ENCODE measurements at regions not wholly inside any gene's neighbourhood (a gene's known extent, or its start where the extent isn't known, plus 50 kb on each side); places are given as distances from the start of the nearest gene placed in this dataset.

GRCh38 chr12:64938179-64938578 lies 113.7 kb downstream of the TBC1D30 start:
- Histone ChIP-seq H3K27ac (ENCODE audit: extremely low read length, insufficient read depth, low read length) (no peak overlapping the region), H3K4me1 (ENCODE audit: insufficient read depth, low read length) (0 out of 2 replicates have a peak, but pooled peaks cover 4% of the 10 kb centered on the region), H3K27me3 (ENCODE audit: control insufficient read depth in 1 of 2, insufficient read depth in 2 of 2, low read length in 2 of 2) (no peaks in the 10 kb centered on the region), H2AFZ (ENCODE audit: low read length) (no peak overlapping the region), H3K9ac (ENCODE audit: insufficient read depth, low read depth, low read length) (no peak overlapping the region), H3K79me2 (ENCODE audit: insufficient read depth, low read length) (no peaks in the 10 kb centered on the region), H3K36me3 (replicated peaks in 1 of 2; ENCODE audit: control insufficient read depth in 1 of 2, insufficient read depth in 2 of 2, low read length in 2 of 2) (no peaks in the 10 kb centered on the region), H4K20me1 (ENCODE audit: insufficient read depth, low read length) (no peaks in the 10 kb centered on the region), H3K9me3 (ENCODE audit: low read length) (no peaks in the 10 kb centered on the region), H3K4me3 (replicated peaks in 1 of 3; ENCODE audit: insufficient read depth in 1 of 3, low read depth in 2 of 3, low read length in 3 of 3) (no peak overlapping the region), H3K4me2 (ENCODE audit: low read depth, low read length) (no peak overlapping the region)
- in situ Hi-C loops (cut with HindIII; ENCODE audit: extremely low pct_ligation_motif_present, low pct_unique_long_range_greater_than_20kb): no loop called here
- BruUV-seq (replicated peaks): no TSS peak
- intact Hi-C loops (cut with micrococcal nuclease; ENCODE audit: unreplicated experiment): no loop called here
- WGBS (ENCODE audit: low lambda C conversion rate): 18% methylated on average over 2 of the region's 2 CpGs
- DNase-seq (ENCODE audit: low spot score) (no peak), ATAC-seq (no peak), FAIRE-seq (no peak)
- TF ChIP-seq IRF9 (CRISPR knock-in tag; IDR thresholded peaks at IDR 0.05; ENCODE audit: borderline replicate concordance): no peak
- POLR2A ChIA-PET: no interaction called here
- CTCF ChIA-PET (ENCODE audit: low intra/inter-chr PET ratio, low total read pairs): no interaction called here

DNA sequence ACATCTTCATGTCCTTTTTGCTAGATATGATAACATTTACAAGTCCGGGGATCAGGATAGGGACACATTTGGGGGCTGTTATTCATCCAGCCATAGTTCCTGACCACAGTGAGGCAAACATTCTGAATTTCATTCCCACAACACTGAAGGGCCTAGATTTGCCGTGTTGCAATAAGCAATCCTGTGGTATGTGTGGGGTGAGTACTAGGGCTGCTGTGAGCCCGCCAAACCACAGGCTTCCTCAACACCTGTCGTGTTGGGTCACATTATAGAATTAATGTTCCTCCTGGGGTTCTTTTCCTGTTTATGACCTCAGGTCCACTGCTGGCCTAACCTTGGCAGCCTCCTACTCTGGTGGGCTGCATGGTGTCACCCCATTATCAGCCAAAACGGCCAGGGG lies 119.2 kb downstream of the TBC1D30 start:
- Histone ChIP-seq H3K4me2 (ENCODE audit: low read depth, low read length) (no peak overlapping the region), H3K4me1 (ENCODE audit: insufficient read depth, low read length) (0 out of 2 replicates have a peak, but pooled peaks cover 4% of the 10 kb centered on the region), H3K9me3 (ENCODE audit: low read length) (no peaks in the 10 kb centered on the region), H3K79me2 (ENCODE audit: insufficient read depth, low read length) (no peaks in the 10 kb centered on the region), H3K36me3 (replicated peaks in 1 of 2; ENCODE audit: control insufficient read depth in 1 of 2, insufficient read depth in 2 of 2, low read length in 2 of 2) (no peaks in the 10 kb centered on the region), H3K4me3 (replicated peaks in 1 of 3; ENCODE audit: insufficient read depth in 1 of 3, low read depth in 2 of 3, low read length in 3 of 3) (no peak overlapping the region), H3K27me3 (ENCODE audit: control insufficient read depth in 1 of 2, insufficient read depth in 2 of 2, low read length in 2 of 2) (peaks cover 0 to 7% of the 10 kb centered on the region in 2 experiments; a peak in 1 of 5 replicates), H4K20me1 (ENCODE audit: insufficient read depth, low read length) (no peaks in the 10 kb centered on the region), H3K9ac (ENCODE audit: insufficient read depth, low read depth, low read length) (no peak overlapping the region), H2AFZ (ENCODE audit: low read length) (no peak overlapping the region), H3K27ac (ENCODE audit: extremely low read length, insufficient read depth, low read length) (no peak overlapping the region)
- CTCF ChIA-PET (ENCODE audit: low intra/inter-chr PET ratio, low total read pairs): no interaction called here
- 9% methylated on average over 2 of the region's 5 CpGs for WGBS (ENCODE audit: low lambda C conversion rate)
- in situ Hi-C loops (cut with HindIII; ENCODE audit: extremely low pct_ligation_motif_present, low pct_unique_long_range_greater_than_20kb): no loop called here
- no peak for DNase-seq (ENCODE audit: low spot score)
- POLR2A ChIA-PET: no interaction called here
- ATAC-seq: no peak
- FAIRE-seq: no peak
- BruUV-seq (replicated peaks): no TSS peak
- intact Hi-C loops (cut with micrococcal nuclease; ENCODE audit: unreplicated experiment): no loop called here
- no peak for TF ChIP-seq ZNF143 (CRISPR knock-in tag; IDR thresholded peaks at IDR 0.05)
- TF ChIP-seq FOXK2 (IDR thresholded peaks at IDR 0.05): no peak
- no peak for TF ChIP-seq RCOR2 (CRISPR knock-in tag; IDR thresholded peaks at IDR 0.05)
- no peak for TF ChIP-seq ZSCAN29 (CRISPR knock-in tag; conservative IDR thresholded peaks at IDR 0.05)
- TF ChIP-seq, protein P1, sequence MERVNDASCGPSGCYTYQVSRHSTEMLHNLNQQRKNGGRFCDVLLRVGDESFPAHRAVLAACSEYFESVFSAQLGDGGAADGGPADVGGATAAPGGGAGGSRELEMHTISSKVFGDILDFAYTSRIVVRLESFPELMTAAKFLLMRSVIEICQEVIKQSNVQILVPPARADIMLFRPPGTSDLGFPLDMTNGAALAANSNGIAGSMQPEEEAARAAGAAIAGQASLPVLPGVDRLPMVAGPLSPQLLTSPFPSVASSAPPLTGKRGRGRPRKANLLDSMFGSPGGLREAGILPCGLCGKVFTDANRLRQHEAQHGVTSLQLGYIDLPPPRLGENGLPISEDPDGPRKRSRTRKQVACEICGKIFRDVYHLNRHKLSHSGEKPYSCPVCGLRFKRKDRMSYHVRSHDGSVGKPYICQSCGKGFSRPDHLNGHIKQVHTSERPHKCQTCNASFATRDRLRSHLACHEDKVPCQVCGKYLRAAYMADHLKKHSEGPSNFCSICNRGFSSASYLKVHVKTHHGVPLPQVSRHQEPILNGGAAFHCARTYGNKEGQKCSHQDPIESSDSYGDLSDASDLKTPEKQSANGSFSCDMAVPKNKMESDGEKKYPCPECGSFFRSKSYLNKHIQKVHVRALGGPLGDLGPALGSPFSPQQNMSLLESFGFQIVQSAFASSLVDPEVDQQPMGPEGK (CRISPR knock-in tag; IDR thresholded peaks at IDR 0.05): no peak
- TF ChIP-seq ZFP37 (CRISPR knock-in tag; IDR thresholded peaks at IDR 0.05; ENCODE audit: borderline replicate concordance): no peak
- TF ChIP-seq ZKSCAN1 (IDR thresholded peaks at IDR 0.05; ENCODE audit: low read length): no peak
- no peak for TF ChIP-seq ZFP90 (CRISPR knock-in tag; IDR thresholded peaks at IDR 0.05; ENCODE audit: borderline replicate concordance)
- TF ChIP-seq ZNF251 (CRISPR knock-in tag; IDR thresholded peaks at IDR 0.05): no peak
- TF ChIP-seq, protein P2, sequence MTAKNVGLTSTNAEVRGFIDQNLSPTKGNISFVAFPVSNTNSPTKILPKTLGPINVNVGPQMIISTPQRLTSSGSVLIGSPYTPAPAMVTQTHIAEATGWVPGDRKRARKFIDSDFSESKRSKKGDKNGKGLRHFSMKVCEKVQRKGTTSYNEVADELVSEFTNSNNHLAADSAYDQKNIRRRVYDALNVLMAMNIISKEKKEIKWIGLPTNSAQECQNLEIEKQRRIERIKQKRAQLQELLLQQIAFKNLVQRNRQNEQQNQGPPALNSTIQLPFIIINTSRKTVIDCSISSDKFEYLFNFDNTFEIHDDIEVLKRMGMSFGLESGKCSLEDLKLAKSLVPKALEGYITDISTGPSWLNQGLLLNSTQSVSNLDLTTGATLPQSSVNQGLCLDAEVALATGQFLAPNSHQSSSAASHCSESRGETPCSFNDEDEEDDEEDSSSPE (CRISPR knock-in tag; IDR thresholded peaks at IDR 0.05): no peak
- TF ChIP-seq, protein P3, sequence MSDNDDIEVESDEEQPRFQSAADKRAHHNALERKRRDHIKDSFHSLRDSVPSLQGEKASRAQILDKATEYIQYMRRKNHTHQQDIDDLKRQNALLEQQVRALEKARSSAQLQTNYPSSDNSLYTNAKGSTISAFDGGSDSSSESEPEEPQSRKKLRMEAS (IDR thresholded peaks at IDR 0.05): no peak
- TF ChIP-seq ZNF570 (CRISPR knock-in tag; IDR thresholded peaks at IDR 0.05; ENCODE audit: borderline replicate concordance): no peak
- no peak for TF ChIP-seq DR1 (CRISPR knock-in tag; IDR thresholded peaks at IDR 0.05)
